ENCODE measurements at regions not wholly inside any gene's neighbourhood (a gene's known extent, or its start where the extent isn't known, plus 50 kb on each side); places are given as distances from the start of the nearest gene placed in this dataset.

GRCh38 chr11:27228232-27228905 is 134.6 kb downstream of the CCDC34 start:
- TF ChIP-seq, protein P1, sequence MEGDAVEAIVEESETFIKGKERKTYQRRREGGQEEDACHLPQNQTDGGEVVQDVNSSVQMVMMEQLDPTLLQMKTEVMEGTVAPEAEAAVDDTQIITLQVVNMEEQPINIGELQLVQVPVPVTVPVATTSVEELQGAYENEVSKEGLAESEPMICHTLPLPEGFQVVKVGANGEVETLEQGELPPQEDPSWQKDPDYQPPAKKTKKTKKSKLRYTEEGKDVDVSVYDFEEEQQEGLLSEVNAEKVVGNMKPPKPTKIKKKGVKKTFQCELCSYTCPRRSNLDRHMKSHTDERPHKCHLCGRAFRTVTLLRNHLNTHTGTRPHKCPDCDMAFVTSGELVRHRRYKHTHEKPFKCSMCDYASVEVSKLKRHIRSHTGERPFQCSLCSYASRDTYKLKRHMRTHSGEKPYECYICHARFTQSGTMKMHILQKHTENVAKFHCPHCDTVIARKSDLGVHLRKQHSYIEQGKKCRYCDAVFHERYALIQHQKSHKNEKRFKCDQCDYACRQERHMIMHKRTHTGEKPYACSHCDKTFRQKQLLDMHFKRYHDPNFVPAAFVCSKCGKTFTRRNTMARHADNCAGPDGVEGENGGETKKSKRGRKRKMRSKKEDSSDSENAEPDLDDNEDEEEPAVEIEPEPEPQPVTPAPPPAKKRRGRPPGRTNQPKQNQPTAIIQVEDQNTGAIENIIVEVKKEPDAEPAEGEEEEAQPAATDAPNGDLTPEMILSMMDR (IDR thresholded peaks at IDR 0.05) = no peak
- no peak for TF ChIP-seq SIN3A (IDR thresholded peaks at IDR 0.05; ENCODE audit: borderline replicate concordance, insufficient read depth, low read depth, low read length)
